Bronchial epithelial cell (primary cell): ENCODE measurements at regions not wholly inside any gene's neighbourhood (a gene's known extent, or its start where the extent isn't known, plus 50 kb on each side); places are given as distances from the start of the nearest gene placed in this dataset.

ENCODE experiments used
- DNase-seq: peaks from one replicate; pipeline ENCODE4 v3.0.0-alpha.2; 2010; ENCODE audit warnings: low read depth
- FAIRE-seq: peaks from 2 replicates; lab custom pipeline; 2011; peaks lifted over from hg19 to GRCh38; lab: Jason Lieb, UNC
- H3K27me3 ChIP-seq: 2 replicates; pipeline ENCODE4 v1.5.1; 2011; ENCODE audit warnings: low read length; ENCODE audit not compliant: control insufficient read depth, insufficient read depth
- H3K36me3 ChIP-seq: 2 replicates; pipeline ENCODE4 v1.5.1; 2011; ENCODE audit warnings: low read length; ENCODE audit not compliant: control insufficient read depth, insufficient read depth
- H3K4me3 ChIP-seq: 2 replicates; pipeline ENCODE4 v1.5.1; 2011; ENCODE audit warnings: mild to moderate bottlenecking, low read depth, low read length, control low read depth
- CTCF ChIP-seq: IDR thresholded peaks from 2 replicates; pipeline ENCODE4 v1.5.1; 2011; ENCODE audit warnings: mild to moderate bottlenecking, moderate library complexity, low read length, control low read depth, inconsistent platforms; ENCODE audit not compliant: insufficient read depth, severe bottlenecking

- FAIRE-seq (no peak), DNase-seq (no peak)
- Histone ChIP-seq H3K4me3 (no peak overlapping the region), H3K27me3 (no peaks in the 10 kb centered on the region), H3K36me3 (no peaks in the 10 kb centered on the region)
- no peak for TF ChIP-seq CTCF
Observed at GRCh38 chr1:233777566-233777965, 126.9 kb upstream of the SLC35F3 start.

GRCh38 chr1:233780049-233780448 lies 124.4 kb upstream of the SLC35F3 start:
- DNase-seq (no peak), FAIRE-seq (no peak)
- Histone ChIP-seq H3K27me3 (no peaks in the 10 kb centered on the region), H3K4me3 (no peak overlapping the region), H3K36me3 (no peaks in the 10 kb centered on the region)
- TF ChIP-seq CTCF: no peak

- TF ChIP-seq CTCF: no peak
- DNase-seq (no peak), FAIRE-seq (no peak)
- no peaks in the 10 kb centered on the region for H3K27me3 ChIP-seq
- no peaks in the 10 kb centered on the region for H3K36me3 ChIP-seq
- H3K4me3 ChIP-seq: no peak overlapping the region
Observed at GRCh38 chr1:233782937-233783586, 121.4 kb upstream of the SLC35F3 start.

DNA sequence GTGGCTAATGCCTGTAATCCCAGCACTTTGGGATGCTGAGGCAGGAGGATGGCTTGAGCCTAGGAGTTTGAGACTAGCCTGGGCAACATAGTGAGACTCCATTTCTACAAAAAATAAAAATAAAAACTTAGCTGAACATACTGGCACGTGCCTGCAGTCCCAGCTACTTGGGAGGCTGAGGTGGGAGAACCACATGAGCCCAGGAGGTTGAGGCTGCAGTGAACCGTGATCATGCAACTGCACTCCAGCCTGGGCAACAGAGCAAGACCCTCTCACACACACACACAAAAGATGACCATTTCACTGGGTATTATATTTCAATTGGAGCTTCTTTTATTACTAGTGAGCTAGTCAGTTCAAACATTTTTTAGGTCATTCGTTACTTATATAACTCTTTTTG lies 116.9 kb upstream of the SLC35F3 start:
- TF ChIP-seq CTCF: no peak
- no peaks in the 10 kb centered on the region for H3K27me3 ChIP-seq
- no peak for FAIRE-seq

GRCh38 chr1:233788687-233789086 lies 115.8 kb upstream of the SLC35F3 start:
- DNase-seq (no peak), FAIRE-seq (no peak)
- TF ChIP-seq CTCF: no peak
- Histone ChIP-seq H3K36me3 (no peaks in the 10 kb centered on the region), H3K4me3 (no peak overlapping the region), H3K27me3 (no peaks in the 10 kb centered on the region)

More for the DNA sequence above, 116.9 kb upstream of the SLC35F3 start:
- no peaks in the 10 kb centered on the region for H3K36me3 ChIP-seq
- no peak overlapping the region for H3K4me3 ChIP-seq
- no peak for DNase-seq

DNA sequence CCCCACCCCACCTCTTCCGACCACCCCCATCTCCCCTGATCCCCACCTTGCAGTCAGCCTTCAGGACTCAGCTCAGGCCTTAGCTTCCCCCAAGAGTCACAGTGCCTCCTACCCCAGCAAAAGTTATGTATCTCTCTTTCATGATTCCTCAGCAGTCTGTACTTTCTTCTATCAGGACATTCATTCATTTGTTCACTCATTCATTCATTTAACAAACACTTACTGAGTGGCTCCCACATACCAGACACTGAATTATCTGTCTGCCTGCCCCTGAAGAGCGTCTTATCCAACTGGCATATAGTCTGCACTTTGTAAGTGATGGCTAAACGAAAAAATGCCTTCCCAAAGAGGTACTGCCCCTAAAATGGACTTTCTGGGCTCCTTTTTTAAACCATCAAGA lies 114.4 kb upstream of the SLC35F3 start:
- no peak for TF ChIP-seq CTCF
- no peak overlapping the region for H3K4me3 ChIP-seq
- no peaks in the 10 kb centered on the region for H3K27me3 ChIP-seq
- no peaks in the 10 kb centered on the region for H3K36me3 ChIP-seq
- FAIRE-seq (no peak), DNase-seq (no peak)
